ENCODE measurements at regions not wholly inside any gene's neighbourhood (a gene's known extent, or its start where the extent isn't known, plus 50 kb on each side); places are given as distances from the start of the nearest gene placed in this dataset.

GRCh38 chr21:29449306-29449950 lies 150.7 kb downstream of the BACH1 start:
- TF ChIP-seq POLR2A (IDR thresholded peaks at IDR 0.05) (no peak), CTCF (IDR thresholded peaks at IDR 0.05) (no peak)

Data from thyroid gland (tissue), 4 donors.